ENCODE measurements at regions not wholly inside any gene's neighbourhood (a gene's known extent, or its start where the extent isn't known, plus 50 kb on each side); places are given as distances from the start of the nearest gene placed in this dataset.

- intact Hi-C loops (cut with DNase I) = no loop called here
- ATAC-seq = no peak
- no peak for TF ChIP-seq CTCF (IDR thresholded peaks at IDR 0.05)
- TF ChIP-seq POLR2A (IDR thresholded peaks at IDR 0.05) = no peak
- no peak for DNase-seq
- WGBS, 2 donors = 94 to 96% methylated on average over 5 to 9 of the region's 9 CpGs
- Histone ChIP-seq H3K27ac (no peak overlapping the region), H3K9me3 (no peaks in the 10 kb centered on the region), H3K36me3 (replicated peaks in 1 of 2; ENCODE audit: insufficient read depth in 1 of 2, low read depth in 2 of 2) (peaks cover 0 to 9% of the 10 kb centered on the region in 2 donors), H3K27me3 (no peaks in the 10 kb centered on the region), H3K4me3 (no peak overlapping the region), H3K4me1 (no peaks in the 10 kb centered on the region)
These were observed 223.2 kb upstream of the RGS6 start for GRCh38 chr14:71709076-71709475.

GRCh38 chr14:71709987-71710386 is 222.2 kb upstream of the RGS6 start:
- H3K9me3 ChIP-seq = no peaks in the 10 kb centered on the region
- no peak overlapping the region for H3K4me3 ChIP-seq
- no peaks in the 10 kb centered on the region for H3K4me1 ChIP-seq
- 89 to 90% methylated on average over 7 of the region's 7 CpGs for WGBS, 2 donors
- no peak overlapping the region for H3K27ac ChIP-seq
- no peaks in the 10 kb centered on the region for H3K27me3 ChIP-seq
- ATAC-seq (no peak), DNase-seq (no peak)
- intact Hi-C loops (cut with DNase I) = no loop called here
- TF ChIP-seq CTCF (IDR thresholded peaks at IDR 0.05) (no peak), POLR2A (IDR thresholded peaks at IDR 0.05) (no peak)
- peaks cover 0 to 8% of the 10 kb centered on the region in 2 donors for H3K36me3 ChIP-seq (replicated peaks in 1 of 2; ENCODE audit: insufficient read depth in 1 of 2, low read depth in 2 of 2)

GRCh38 chr14:71711125-71711524 is 221.1 kb upstream of the RGS6 start:
- DNase-seq (no peak), ATAC-seq (no peak)
- intact Hi-C loops (cut with DNase I) = no loop called here
- H3K27ac ChIP-seq = no peak overlapping the region
- no peaks in the 10 kb centered on the region for H3K4me1 ChIP-seq
- no peak for TF ChIP-seq POLR2A (IDR thresholded peaks at IDR 0.05)
- no peak for TF ChIP-seq CTCF (IDR thresholded peaks at IDR 0.05)
- no peaks in the 10 kb centered on the region for H3K9me3 ChIP-seq
- WGBS, 2 donors = 94 to 96% methylated on average over 2 of the region's 2 CpGs
- no peaks in the 10 kb centered on the region for H3K27me3 ChIP-seq
- peaks cover 0 to 7% of the 10 kb centered on the region in 2 donors for H3K36me3 ChIP-seq (replicated peaks in 1 of 2; ENCODE audit: insufficient read depth in 1 of 2, low read depth in 2 of 2)
- H3K4me3 ChIP-seq = no peak overlapping the region

GRCh38 chr14:71711619-71712018 is 220.6 kb upstream of the RGS6 start:
- H3K4me1 ChIP-seq = no peaks in the 10 kb centered on the region
- H3K4me3 ChIP-seq = no peak overlapping the region
- intact Hi-C loops (cut with DNase I) = no loop called here
- peaks cover 0 to 7% of the 10 kb centered on the region in 2 donors for H3K36me3 ChIP-seq (replicated peaks in 1 of 2; ENCODE audit: insufficient read depth in 1 of 2, low read depth in 2 of 2)
- no peak for TF ChIP-seq CTCF (IDR thresholded peaks at IDR 0.05)
- TF ChIP-seq POLR2A (IDR thresholded peaks at IDR 0.05) = no peak
- no peaks in the 10 kb centered on the region for H3K27me3 ChIP-seq
- WGBS, 2 donors = 100% methylated on average over 1 of the region's 1 CpG
- no peak for ATAC-seq
- DNase-seq = no peak
- no peaks in the 10 kb centered on the region for H3K9me3 ChIP-seq
- no peak overlapping the region for H3K27ac ChIP-seq

- TF ChIP-seq POLR2A (IDR thresholded peaks at IDR 0.05) = no peak
- TF ChIP-seq CTCF (IDR thresholded peaks at IDR 0.05) = no peak
- 87 to 88% methylated on average over 2 of the region's 2 CpGs for WGBS, 2 donors
These were observed 219.8 kb upstream of the RGS6 start for GRCh38 chr14:71712478-71712877.

More at GRCh38 chr14:71712478-71712877, 219.8 kb upstream of the RGS6 start:
- ATAC-seq = no peak
- H3K36me3 ChIP-seq (replicated peaks in 1 of 2; ENCODE audit: insufficient read depth in 1 of 2, low read depth in 2 of 2) = peaks cover 0 to 7% of the 10 kb centered on the region in 2 donors
- no peak for DNase-seq
- no peaks in the 10 kb centered on the region for H3K27me3 ChIP-seq
- intact Hi-C loops (cut with DNase I) = no loop called here
- no peak overlapping the region for H3K4me3 ChIP-seq
- H3K27ac ChIP-seq = no peak overlapping the region
- no peaks in the 10 kb centered on the region for H3K4me1 ChIP-seq
- H3K9me3 ChIP-seq = no peaks in the 10 kb centered on the region

Measured in body of pancreas (tissue), 4 donors.